Left forelimb (tissue), 1 donor: ENCODE measurements at regions not wholly inside any gene's neighbourhood (a gene's known extent, or its start where the extent isn't known, plus 50 kb on each side); places are given as distances from the start of the nearest gene placed in this dataset.

ENCODE experiments used
- DNase-seq: peaks from one replicate; pipeline ENCODE4 v3.0.0-alpha.2; 2018; ENCODE audit warnings: low spot score

DNA sequence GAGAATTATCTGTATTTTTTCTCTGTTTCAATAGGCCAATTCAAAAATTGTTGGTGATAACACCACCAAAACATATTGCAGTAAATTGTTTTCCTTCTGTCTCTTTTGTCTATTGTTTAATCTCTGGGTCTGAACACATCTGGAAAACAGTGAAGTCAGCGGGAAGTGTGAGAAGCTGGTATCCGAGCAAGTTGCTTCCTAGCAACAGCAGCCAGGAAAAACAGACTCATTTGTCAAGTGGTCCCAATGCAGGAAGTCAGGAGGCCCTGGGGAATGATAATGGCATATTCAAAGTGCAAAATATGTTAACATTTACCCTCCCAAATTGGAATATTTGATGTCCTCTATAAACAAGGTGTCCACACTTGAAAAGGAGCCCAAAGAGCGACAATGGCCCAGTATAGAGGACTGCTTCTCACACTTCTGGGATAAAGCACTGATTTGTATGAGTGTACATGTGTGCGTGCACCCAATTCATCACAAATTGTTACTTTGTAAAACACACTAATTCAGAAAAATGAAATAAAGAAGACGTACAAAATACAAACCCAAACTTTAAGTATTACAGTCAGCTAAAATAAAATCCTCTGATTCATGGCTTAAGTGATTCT, 515.0 kb downstream of the TBC1D4 start:
- no peak for DNase-seq

DNA sequence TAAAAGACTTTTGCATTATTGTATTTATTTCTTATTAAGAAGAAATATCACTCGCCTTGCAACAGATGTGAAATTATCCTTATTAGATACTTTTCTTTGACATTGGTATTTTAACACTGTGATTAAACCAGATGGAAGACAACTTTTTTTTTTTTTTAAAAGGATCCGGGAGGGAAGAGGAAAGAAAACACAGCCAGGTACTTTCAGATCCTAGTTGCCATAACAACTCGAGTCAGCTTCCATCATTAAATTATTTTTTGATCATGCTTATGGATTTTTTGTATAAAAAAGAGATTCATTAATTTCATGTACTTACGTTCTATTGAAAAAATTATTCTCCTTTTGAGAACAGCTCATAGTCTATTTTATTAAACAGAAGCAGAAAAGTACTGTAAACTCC, 515.7 kb downstream of the TBC1D4 start:
- DNase-seq: no peak

DNA sequence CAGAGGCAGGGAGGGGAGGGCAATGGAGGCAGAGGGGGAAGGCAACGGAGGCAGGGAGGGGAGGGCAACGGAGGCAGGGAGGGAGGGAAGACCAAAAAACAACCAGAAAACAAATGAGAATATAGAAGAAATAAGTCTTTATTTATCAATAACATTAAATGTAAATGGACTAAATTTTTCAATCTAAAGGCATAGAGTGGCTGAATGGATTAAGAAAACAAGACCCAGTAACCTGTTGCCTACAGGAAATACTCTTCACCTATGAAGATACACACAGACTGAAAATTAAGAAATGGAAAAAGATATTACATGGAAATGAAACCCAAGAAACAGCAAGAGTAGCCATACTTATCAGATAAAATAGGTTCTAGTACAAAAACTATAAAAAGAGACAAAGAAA, 536.3 kb downstream of the TBC1D4 start:
- DNase-seq: no peak

DNA sequence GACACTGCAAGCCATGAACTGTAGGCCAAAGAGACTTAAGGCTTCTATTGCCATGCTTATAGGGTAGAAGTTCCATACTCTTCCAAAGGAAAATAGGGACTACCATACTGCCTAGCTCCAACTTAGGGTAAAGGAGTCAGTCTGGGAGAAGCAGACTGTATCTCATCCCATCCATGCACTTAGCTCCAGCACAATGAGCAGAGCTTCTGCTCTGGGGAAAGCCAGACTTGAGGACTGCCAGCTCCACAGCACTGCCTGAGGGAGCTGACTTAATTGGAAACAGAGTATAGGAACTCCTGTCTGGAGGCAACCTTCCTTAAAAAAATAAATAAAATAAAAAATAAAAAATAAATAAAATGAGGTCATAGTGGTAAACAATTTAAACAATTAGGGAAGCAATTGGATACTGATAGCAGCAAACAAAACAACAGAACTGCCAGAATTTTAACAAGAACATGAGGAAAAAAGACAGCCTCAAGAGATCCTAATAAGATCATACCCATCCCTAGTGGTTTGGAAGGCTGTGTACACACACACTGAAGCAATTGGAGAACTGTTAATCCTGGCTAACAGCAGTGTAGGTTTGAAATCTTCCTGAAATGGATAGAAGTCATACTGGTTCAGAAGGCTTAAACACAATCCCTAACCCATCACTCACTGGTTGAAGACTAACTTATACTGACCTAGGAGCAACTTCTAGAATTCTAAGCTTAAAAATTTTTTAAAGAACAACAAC, 550.1 kb downstream of the TBC1D4 start:
- DNase-seq: no peak

DNA sequence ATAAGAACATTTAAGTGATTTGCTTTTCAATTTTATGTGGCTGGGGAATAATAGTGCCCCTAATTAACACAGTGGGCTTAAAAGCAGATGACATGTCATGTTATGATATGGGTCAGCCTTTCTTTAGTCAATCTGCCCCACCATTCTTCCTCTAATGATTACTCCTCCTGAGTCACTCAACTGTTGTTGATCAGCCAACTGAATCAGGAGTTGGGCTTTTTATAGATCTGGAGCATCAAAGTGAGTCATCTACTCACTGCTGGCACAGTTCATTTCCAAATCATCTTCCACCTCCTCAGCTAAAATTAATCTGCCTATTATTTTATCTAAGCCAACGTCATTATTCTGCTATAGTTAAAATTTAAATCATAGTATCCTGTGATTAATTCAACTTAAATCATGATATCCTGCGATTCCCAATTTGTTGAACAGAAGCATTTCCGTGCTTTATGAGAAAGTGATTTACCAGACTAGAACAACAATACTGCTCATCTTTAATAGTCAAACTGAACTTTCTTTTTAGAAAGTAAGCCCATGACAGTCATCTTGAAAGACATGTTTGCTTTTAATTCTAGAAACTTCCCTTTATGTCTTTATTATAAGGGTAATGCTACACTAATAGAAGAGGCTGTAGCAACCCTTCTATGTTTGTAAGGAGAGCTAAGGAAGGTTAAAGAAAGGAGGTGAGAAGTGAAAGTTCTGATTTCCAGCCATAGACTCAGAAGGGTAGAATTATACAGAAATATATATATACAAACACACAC, 551.4 kb downstream of the TBC1D4 start:
- no peak for DNase-seq

DNA sequence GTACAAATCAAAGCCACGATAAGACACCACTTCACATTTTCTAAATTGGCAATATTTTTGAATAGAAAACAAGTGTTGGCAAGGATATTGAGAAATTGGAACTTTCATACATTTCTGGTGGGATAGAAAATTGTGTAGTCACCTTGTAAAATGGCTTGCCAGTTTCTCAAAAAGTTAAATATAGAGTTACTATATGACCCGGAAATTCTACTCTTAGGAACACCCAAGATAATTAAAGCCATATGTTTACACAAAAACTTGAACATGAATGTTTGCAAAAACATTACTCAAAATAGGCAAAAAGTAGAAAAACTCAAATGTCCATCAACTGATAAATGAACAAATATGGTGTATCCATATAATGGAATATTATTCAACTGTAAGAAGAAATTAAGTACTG, 552.5 kb downstream of the TBC1D4 start:
- no peak for DNase-seq

DNA sequence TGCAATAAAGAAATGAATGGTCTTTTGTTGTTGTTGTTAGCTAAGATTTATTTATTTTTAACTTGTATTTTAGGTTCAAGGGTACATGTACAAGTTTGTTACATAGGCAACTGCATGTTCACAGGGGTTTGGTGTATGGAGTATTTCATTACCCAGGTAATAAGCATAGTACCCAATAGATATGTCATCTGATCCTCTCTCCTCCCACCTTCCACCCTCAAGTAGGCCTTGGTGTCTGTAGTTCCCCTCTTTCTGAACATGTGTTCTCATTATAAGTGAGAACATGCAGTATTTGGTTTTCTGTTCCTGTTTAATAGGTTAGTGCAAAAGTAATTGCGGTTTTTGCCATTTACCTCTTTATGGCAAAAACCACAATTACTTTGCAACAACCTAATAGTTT, 554.1 kb downstream of the TBC1D4 start:
- DNase-seq: no peak

DNA sequence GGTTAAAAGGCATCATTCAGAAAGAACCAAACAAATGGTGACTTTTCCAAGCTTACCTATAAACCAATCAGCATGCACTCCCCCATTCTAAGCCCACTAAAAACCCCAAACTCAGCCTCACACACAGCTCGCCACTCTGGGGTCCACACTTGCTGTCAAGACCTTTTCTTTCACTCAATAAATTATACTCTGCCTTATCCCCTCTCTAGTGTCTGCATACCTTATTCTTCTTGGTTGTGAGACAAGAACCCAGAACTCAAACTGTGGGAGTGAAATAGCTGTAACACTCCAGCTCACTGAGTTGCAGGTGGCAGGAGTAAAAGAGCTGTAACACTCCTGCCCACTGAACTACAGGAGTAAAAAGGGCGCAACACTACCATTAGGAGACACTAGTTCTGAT, 559.0 kb downstream of the TBC1D4 start:
- no peak for DNase-seq

DNA sequence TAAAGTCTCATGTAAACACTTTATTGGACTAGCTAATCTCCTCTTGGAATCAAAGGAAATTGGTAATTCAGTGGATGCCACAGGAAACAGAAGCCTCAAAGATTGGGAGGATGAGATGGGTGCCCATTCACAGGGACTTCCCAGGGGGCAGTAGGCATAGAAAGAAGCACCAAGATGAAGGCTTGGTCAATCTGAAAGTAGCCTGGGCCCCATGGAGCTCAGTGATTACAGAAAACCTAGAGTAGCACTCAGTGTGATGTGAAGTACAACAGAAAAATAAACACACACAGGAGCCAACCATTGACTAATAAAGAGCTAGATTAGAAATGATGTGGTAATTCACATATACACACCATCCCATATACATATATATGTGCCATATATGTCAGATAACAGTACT, 560.6 kb downstream of the TBC1D4 start:
- no peak for DNase-seq

DNA sequence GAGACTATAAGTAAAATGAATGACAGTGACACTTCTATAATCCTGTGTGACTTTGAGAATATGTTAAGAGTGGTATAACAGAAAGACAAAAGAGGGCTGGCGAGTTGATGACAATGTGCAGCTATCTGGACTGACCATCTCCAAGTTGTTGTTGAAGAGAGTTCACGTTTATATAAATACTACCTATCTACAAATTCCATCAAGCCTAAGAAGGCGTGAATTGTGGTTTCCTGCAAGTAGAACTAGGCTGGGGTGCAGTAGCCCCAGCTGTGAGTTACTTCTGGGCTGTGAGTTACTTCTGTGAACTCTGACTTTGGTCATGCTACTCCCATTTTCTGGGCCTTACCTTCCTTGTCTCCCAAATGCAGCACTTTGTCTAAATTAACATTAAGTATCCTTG, 561.0 kb downstream of the TBC1D4 start:
- no peak for DNase-seq

DNA sequence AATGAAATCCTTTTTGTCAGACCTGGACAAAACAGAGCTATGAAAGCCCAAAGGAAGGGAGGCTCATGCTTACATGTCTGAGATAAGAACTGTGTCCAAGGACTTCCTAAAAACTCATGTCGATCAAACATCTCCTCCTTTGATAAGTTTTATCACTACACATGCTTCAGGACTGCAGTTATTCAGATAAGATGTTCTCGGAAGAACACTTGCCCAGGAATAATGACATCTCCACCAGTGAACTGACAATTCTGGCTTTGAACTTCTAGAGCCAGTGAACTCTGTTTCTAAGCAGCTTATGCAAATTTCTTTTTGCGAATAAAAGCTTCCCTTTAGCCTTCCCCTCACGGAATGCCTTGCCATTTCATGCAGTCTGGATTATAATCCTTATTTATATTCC, 561.6 kb downstream of the TBC1D4 start:
- DNase-seq: no peak

DNA sequence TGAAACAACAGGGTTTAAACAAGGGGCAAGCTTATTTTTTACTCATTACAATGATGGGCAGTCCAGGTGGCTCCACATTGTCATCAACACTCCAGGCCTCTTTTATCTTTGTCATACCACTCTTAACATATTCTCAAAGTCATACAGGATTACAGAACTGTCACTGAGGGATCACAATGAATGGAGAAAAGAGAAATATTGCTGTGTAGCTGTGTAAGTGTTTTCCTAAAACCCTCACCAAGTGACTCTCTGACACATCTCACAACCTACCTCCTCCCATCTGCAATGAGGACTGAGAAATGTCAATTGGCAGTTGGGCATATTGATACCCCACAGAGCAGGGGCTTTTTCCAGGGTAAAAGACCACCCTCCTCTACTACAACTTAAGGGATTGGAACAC, 562.1 kb downstream of the TBC1D4 start:
- DNase-seq: no peak

DNA sequence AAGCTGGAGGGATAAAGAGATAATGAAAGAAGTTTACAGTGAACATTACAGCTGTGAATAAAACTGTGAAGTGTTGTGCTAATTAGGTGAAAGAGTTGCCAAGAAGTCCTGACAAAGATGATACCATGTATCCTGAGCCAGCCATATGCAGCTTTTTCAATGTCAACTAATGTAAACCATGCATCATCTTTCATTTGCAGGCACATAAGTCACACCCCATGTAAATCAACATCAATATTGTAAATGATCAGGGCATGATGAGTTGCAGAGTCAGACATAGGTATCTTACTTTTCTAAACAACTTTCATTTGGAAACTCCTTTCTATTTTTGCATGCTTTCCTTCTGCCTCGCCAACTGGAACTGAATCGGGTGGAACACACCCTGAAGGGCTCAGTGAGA, 569.1 kb downstream of the TBC1D4 start:
- no peak for DNase-seq

DNA sequence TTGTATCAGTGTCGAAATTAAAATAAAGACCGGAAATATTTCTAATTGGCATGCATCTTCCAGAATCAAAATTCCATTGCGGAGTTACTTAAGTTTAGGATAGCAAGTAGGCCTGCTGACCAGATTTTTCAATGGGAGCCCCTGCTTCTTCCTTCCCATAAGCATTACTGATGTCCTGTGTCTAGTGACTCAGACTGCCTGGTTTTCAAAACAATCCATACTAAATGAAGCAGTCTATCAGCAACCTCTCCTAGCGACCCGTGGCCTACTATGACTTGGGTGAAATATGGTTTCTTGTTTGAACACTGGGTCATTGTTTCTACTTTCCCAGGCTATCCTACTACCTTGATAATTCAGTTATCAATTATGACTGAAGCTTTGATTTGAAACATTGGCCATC, 571.6 kb downstream of the TBC1D4 start:
- no peak for DNase-seq

DNA sequence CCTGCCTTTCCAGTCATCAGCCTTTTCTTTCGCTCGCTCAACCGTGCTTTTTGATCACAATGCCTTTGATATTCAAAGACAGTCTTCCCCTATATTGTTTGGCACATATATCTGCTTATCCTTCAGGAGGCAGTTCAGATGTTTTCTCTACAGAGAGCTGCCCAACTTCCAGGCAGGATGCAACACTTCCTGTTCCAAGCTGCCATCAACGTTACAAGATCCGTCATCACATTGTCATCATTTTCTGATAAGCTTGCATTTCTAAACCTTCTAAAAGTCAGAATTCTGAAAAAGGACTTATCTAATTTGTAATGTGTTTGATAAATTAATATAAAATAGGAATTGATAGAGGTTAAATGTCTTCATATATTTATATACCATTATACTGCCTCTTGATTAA, 574.2 kb downstream of the TBC1D4 start:
- DNase-seq: no peak

DNA sequence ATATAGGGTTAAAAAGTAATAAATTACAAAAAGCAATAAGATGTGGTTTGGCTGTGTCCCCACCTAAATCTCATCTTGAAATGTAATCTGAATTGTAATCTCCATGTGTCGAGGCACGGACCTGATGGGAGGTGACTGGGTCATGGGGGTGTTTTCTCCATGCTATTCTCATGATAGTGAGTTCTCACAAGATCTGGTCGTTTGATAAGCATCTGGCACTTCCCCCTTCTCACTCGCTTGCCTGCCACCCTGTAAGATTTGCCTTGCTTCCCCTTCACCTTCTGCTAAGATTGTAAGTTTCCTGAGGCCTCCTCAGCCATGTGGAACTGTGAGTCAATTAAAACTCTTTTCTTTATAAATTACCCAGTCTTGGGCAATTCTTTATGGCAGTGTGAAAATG, 577.4 kb downstream of the TBC1D4 start:
- no peak for DNase-seq

DNA sequence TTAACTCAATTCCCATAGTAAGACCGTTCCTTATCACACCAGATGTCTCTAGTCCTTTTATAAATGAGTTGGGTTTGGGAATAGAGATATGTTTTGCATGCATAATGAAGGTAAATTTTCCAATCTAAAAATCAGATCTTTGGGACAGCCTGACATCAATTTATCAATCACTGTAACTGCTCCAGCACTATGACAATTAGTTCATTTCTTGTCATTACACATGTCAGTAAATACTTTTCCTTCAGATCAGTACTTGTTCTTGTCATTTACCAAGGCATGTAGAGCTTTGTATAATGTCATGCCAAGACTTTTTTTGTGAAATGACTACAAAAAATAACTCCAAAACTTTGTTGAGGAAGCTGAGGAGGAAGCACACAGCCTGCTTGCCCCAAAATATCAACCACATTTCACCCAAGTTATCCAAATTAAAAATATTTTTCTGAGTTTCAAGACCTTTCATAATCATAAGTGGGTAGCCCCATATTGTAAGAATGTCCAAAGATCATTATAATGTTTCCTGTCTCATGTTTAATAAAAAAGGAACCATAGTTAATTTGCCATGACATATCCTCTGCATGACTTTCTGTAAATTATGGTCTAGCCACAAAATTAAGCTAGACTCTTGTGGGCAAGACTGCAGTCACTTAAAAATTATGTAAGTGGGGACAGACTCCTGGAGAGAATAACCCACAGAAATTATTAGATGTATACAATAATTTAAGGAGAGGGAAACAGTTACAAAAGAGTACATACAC, 586.8 kb downstream of the TBC1D4 start:
- no peak for DNase-seq

DNA sequence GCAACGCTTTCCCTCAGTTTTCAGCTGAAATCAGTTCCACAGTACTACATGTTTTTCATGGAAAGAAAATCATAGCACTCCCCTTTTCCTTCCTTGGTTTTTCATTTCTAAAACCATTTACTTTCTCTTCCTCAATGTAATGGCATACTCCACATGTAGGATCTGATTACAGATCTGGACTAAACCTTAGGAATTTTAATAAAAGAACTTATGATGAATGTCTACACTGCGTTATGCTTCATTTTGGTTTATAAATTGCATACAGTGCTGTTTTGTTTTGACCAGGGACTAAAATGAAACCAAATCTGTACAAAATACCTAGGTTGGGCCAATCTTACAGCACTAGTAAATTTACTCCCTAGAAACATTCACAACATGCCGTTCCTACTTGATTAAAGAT, 589.9 kb downstream of the TBC1D4 start:
- DNase-seq: no peak

DNA sequence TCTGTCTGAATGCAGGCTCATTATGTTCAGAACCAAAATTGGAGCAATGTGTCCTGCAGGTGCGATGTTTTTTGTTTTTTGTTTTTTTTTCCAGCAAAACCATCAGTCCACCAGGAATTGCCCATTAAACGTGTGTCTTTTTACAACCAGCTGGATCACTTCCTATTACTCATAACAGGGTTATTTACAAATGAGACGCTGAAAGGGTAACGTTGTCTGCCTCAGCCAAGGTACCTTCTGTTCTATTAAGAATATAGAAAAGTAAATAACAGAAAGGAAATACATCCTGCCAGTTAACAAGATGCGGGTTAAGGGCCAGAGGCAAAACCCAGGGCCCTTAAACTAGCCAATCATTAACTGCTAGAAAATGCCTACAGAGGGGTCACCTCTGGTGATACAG, 590.4 kb downstream of the TBC1D4 start:
- no peak for DNase-seq

DNA sequence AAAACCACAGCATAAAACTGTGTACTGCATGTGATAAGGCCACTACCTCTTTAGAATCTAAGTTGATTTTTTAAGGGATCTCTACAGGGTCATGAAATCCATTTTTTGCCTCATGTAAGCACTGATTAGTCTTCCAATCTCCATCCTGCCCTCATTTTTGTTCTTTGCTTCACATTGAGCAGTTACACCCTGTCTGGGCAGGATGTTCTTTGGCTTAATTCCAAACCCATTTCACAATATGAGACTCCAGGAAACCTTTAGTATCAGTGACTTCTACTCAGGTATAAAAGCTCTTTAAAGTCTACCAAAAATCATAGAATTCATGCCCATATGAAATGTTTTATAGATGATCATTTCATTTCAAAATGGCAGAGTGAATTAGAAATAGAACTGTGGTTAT, 592.6 kb downstream of the TBC1D4 start:
- DNase-seq: no peak

DNA sequence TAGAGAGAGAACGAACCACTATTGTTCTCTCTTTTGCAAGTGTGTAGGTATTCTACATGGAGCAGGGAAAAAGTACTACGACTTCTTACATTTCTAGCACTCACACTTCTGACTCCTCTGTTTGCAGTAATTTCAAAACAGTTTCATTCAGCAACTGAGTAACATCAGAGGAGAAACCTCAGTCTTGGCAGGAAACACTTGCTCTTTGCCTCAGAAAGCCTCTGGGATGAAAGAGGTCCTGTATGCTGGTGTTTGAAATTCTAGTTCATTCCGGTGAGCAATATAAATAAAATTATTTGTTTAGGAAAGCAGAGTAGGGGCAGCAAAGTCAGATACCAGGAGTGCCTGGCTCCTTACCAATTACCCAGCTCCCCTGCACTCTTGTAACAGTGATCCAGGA, 595.5 kb downstream of the TBC1D4 start:
- no peak for DNase-seq

DNA sequence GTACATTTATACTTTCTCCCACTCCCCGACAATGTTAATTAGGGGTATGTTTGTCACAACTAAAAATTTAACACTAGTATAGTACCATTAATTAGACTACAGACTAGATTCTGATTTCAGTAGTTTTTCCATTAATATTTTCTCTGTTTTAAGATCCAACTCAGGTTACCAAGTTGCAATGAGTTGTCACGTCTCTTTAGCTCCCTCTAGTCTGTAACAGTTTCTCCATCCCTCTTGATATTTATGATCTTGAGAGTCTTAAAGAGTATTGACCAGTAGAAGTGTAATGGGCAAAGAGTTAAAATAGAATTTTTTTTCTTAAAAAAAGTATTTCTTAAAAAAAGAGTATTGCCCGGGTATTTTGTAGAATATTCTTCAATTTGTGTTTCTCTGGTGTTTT, 598.1 kb downstream of the TBC1D4 start:
- DNase-seq: no peak
